SK-N-SH treated with all-trans-retinoic acid at 6 μM for 48 hours (cell line): ENCODE measurements at regions not wholly inside any gene's neighbourhood (a gene's known extent, or its start where the extent isn't known, plus 50 kb on each side); places are given as distances from the start of the nearest gene placed in this dataset.

Experiments used
- ATAC-seq: fragments of 200-7000 bp; cut with Tn5 transposase; 3 replicates; pipeline ENCODE4 v1.9.1; 2020; ENCODE audit warnings: mild to moderate bottlenecking, moderate library complexity
- ARNTL ChIP-seq: fragments of 450-650 bp; formaldehyde crosslinking; IDR thresholded peaks from 2 replicates; pipeline ENCODE4 v1.5.0; 2020; ENCODE audit warnings: low read depth, mild to moderate bottlenecking, moderate library complexity, borderline replicate concordance
- BACH2 ChIP-seq: fragments of 250-450 bp; sonication (Bioruptor Pico); IDR thresholded peaks from 2 replicates; pipeline ENCODE4 v1.9.0; 2021; ENCODE audit warnings: mild to moderate bottlenecking, borderline replicate concordance
- CREB5 ChIP-seq: fragments of 250-450 bp; sonication (Bioruptor Pico); IDR thresholded peaks from 2 replicates; pipeline ENCODE4 v1.5.1; 2020; ENCODE audit warnings: low read depth, mild to moderate bottlenecking, moderate library complexity
- ESRRG ChIP-seq: fragments of 250-450 bp; sonication (Bioruptor Pico); IDR thresholded peaks from 2 replicates; pipeline ENCODE4 v1.6.1; 2021; ENCODE audit warnings: mild to moderate bottlenecking
- GLIS3 ChIP-seq: fragments of 250-450 bp; sonication (Bioruptor Pico); IDR thresholded peaks from 2 replicates; pipeline ENCODE4 v1.5.0; 2020; ENCODE audit warnings: mild to moderate bottlenecking, moderate library complexity
- OSR1 ChIP-seq: fragments of 250-450 bp; sonication (Bioruptor Pico); IDR thresholded peaks from 2 replicates; pipeline ENCODE4 v1.8.0; 2022; ENCODE audit warnings: moderate library complexity, mild to moderate bottlenecking, inconsistent platforms
- PATZ1 ChIP-seq: fragments of 250-450 bp; sonication (Bioruptor Pico); IDR thresholded peaks from 2 replicates; pipeline ENCODE4 v1.8.0; 2020; ENCODE audit warnings: mild to moderate bottlenecking, moderate library complexity, borderline replicate concordance
- POU6F1 ChIP-seq: fragments of 250-450 bp; sonication (Bioruptor Pico); IDR thresholded peaks from 2 replicates; pipeline ENCODE4 v1.8.0; 2021; ENCODE audit warnings: low read depth, mild to moderate bottlenecking, moderate library complexity, borderline replicate concordance
- PPARA ChIP-seq: fragments of 250-450 bp; sonication (Bioruptor Pico); IDR thresholded peaks from 2 replicates; pipeline ENCODE4 v1.5.0; 2020; ENCODE audit warnings: mild to moderate bottlenecking, borderline replicate concordance
- RARB ChIP-seq: fragments of 250-450 bp; sonication (Bioruptor Pico); IDR thresholded peaks from 2 replicates; pipeline ENCODE4 v1.8.0; 2021; ENCODE audit warnings: mild to moderate bottlenecking, moderate library complexity
- SNAI2 ChIP-seq: fragments of 250-450 bp; sonication (Bioruptor Pico); IDR thresholded peaks from 2 replicates; pipeline ENCODE4 v1.5.0; 2020; ENCODE audit warnings: mild to moderate bottlenecking, moderate library complexity
- TCF4 ChIP-seq: fragments of 250-450 bp; sonication (Bioruptor Pico); IDR thresholded peaks from 2 replicates; pipeline ENCODE4 v1.8.0; 2021; ENCODE audit warnings: mild to moderate bottlenecking, moderate library complexity, borderline replicate concordance
- TOX ChIP-seq: fragments of 250-450 bp; sonication (Bioruptor Pico); IDR thresholded peaks from 2 replicates; pipeline ENCODE4 v1.8.0; 2021; ENCODE audit warnings: mild to moderate bottlenecking, moderate library complexity, borderline replicate concordance
- TSHZ2 ChIP-seq: fragments of 250-450 bp; sonication (Bioruptor Pico); IDR thresholded peaks from 2 replicates; pipeline ENCODE4 v1.5.0; 2020; ENCODE audit warnings: mild to moderate bottlenecking, moderate library complexity
- ZC3H10 ChIP-seq: fragments of 250-450 bp; sonication (Bioruptor Pico); IDR thresholded peaks from 2 replicates; pipeline ENCODE4 v1.5.1; 2021; ENCODE audit warnings: mild to moderate bottlenecking, moderate library complexity
- ZFP3 ChIP-seq: fragments of 250-450 bp; sonication (Bioruptor Pico); IDR thresholded peaks from 2 replicates; pipeline ENCODE4 v1.5.0; 2020; ENCODE audit warnings: mild to moderate bottlenecking, moderate library complexity
- ZFP30 ChIP-seq: fragments of 450-650 bp; formaldehyde crosslinking; IDR thresholded peaks from 2 replicates; pipeline ENCODE4 v1.5.0; 2022; ENCODE audit warnings: mild to moderate bottlenecking, moderate library complexity
- ZNF565 ChIP-seq: fragments of 450-650 bp; formaldehyde crosslinking; conservative IDR thresholded peaks from 2 replicates; pipeline ENCODE4 v1.5.0; 2020; ENCODE audit warnings: low read depth, mild to moderate bottlenecking, moderate library complexity
- ZNF70 ChIP-seq: fragments of 450-650 bp; formaldehyde crosslinking; IDR thresholded peaks from 2 replicates; pipeline ENCODE4 v1.5.0; 2020; ENCODE audit warnings: mild to moderate bottlenecking, moderate library complexity

- no peak for TF ChIP-seq ZNF565 (CRISPR knock-in tag)
Observed at GRCh38 chr12:118813778-118814357, 167.5 kb upstream of the SRRM4 start (continued).

- TF ChIP-seq BACH2 (CRISPR knock-in tag), result no peak
- no peak for TF ChIP-seq ZC3H10 (CRISPR knock-in tag)
- ATAC-seq, result no peak
Observed at GRCh38 chr12:118816296-118816695, 165.0 kb upstream of the SRRM4 start.

GRCh38 chr12:118821386-118821925 is 159.9 kb upstream of the SRRM4 start:
- TF ChIP-seq CREB5 (CRISPR knock-in tag) (no peak), GLIS3 (CRISPR knock-in tag) (no peak)
- TF ChIP-seq, all 23 proteins: peak for 0
- no peak for ATAC-seq

- TF ChIP-seq PPARA (CRISPR knock-in tag) (no peak), ZNF70 (CRISPR knock-in tag) (no peak), ARNTL (CRISPR knock-in tag) (no peak), OSR1 (CRISPR knock-in tag) (no peak), BACH2 (CRISPR knock-in tag) (no peak), TSHZ2 (CRISPR knock-in tag) (no peak), ESRRG (CRISPR knock-in tag) (no peak), RARB (CRISPR knock-in tag) (no peak), TCF4 (CRISPR knock-in tag) (no peak), ZFP3 (CRISPR knock-in tag) (no peak), ZC3H10 (CRISPR knock-in tag) (no peak)
- no peak for ATAC-seq
Observed at GRCh38 chr12:118822512-118822911, 158.8 kb upstream of the SRRM4 start.

- TF ChIP-seq ZFP30 (CRISPR knock-in tag) (no peak), GLIS3 (CRISPR knock-in tag) (no peak), PATZ1 (CRISPR knock-in tag) (no peak), ZNF70 (CRISPR knock-in tag) (no peak), CREB5 (CRISPR knock-in tag) (no peak), SNAI2 (CRISPR knock-in tag) (no peak), TSHZ2 (CRISPR knock-in tag) (no peak), RARB (CRISPR knock-in tag) (no peak), OSR1 (CRISPR knock-in tag) (no peak), PPARA (CRISPR knock-in tag) (no peak), BACH2 (CRISPR knock-in tag) (no peak), TOX (no peak), POU6F1 (CRISPR knock-in tag) (no peak), TCF4 (CRISPR knock-in tag) (no peak)
- TF ChIP-seq, all 23 proteins: peak for 0
- ATAC-seq, result no peak
Observed at GRCh38 chr12:118827047-118827446, 154.3 kb upstream of the SRRM4 start.
